GM12891 (cell line): ENCODE measurements at regions not wholly inside any gene's neighbourhood (a gene's known extent, or its start where the extent isn't known, plus 50 kb on each side); places are given as distances from the start of the nearest gene placed in this dataset.

Experiments used
- DNase-seq: peaks from one replicate; pipeline ENCODE4 v3.0.0; 2011; ENCODE audit warnings: low spot score; ENCODE audit not compliant: insufficient read length
- FAIRE-seq: peaks from 2 replicates; lab custom pipeline; 2011; peaks lifted over from hg19 to GRCh38; lab: Jason Lieb, UNC
- PAX5 ChIP-seq: IDR thresholded peaks from 2 replicates; pipeline ENCODE4 v1.6.1; 2011; ENCODE audit warnings: low read length, moderate library complexity, mild to moderate bottlenecking; ENCODE audit not compliant: insufficient read depth, severe bottlenecking
- POLR2A ChIP-seq: IDR thresholded peaks from 2 replicates; pipeline ENCODE4 v1.6.1; 2011; ENCODE audit warnings: low read depth, low read length, control low read depth
- POLR2AphosphoS5 ChIP-seq: IDR thresholded peaks from 2 replicates; pipeline ENCODE4 v1.6.1; 2011; ENCODE audit warnings: low read depth, low read length, control low read depth
- POU2F2 ChIP-seq: IDR thresholded peaks from 2 replicates; pipeline ENCODE4 v1.6.1; 2011; ENCODE audit warnings: low read depth, mild to moderate bottlenecking, control low read depth, low read length, moderate library complexity
- SPI1 ChIP-seq: IDR thresholded peaks from 2 replicates; pipeline ENCODE4 v1.6.1; 2011; ENCODE audit warnings: low read depth, low read length, control low read depth
- TAF1 ChIP-seq: IDR thresholded peaks from 2 replicates; pipeline ENCODE4 v1.6.1; 2011; ENCODE audit warnings: low read depth, low read length, control low read depth

GRCh38 chr14:104356020-104356737, 217.8 kb downstream of the KIF26A start:
- TF ChIP-seq TAF1, result no peak
- TF ChIP-seq SPI1, result no peak
- TF ChIP-seq POU2F2, result no peak
- TF ChIP-seq PAX5, result no peak
- no peak for TF ChIP-seq POLR2A
- TF ChIP-seq POLR2AphosphoS5, result no peak
- DNase-seq (no peak), FAIRE-seq (no peak)

GRCh38 chr14:104356738-104357688, 218.6 kb downstream of the KIF26A start:
- no peak for TF ChIP-seq TAF1
- no peak for TF ChIP-seq POLR2AphosphoS5
- TF ChIP-seq POLR2A, result no peak
- no peak for TF ChIP-seq POU2F2
- TF ChIP-seq SPI1, result no peak
- TF ChIP-seq PAX5, result no peak
- DNase-seq, result no peak
- FAIRE-seq, result no peak

- TF ChIP-seq POU2F2, result no peak
- TF ChIP-seq PAX5, result no peak
- no peak for TF ChIP-seq TAF1
- no peak for TF ChIP-seq POLR2A
- TF ChIP-seq POLR2AphosphoS5, result no peak
- TF ChIP-seq SPI1, result no peak
- FAIRE-seq (no peak), DNase-seq (no peak)
Observed at GRCh38 chr14:104357689-104358527, 219.5 kb downstream of the KIF26A start.

- FAIRE-seq, result no peak
- TF ChIP-seq POU2F2 (no peak), TAF1 (no peak), PAX5 (no peak), POLR2A (no peak), SPI1 (no peak), POLR2AphosphoS5 (no peak)
- DNase-seq, result no peak
Observed at GRCh38 chr14:104358528-104359300, 220.3 kb downstream of the KIF26A start.

GRCh38 chr14:104359301-104359968, 220.1 kb upstream of the C14orf180 start:
- FAIRE-seq (no peak), DNase-seq (no peak)
- TF ChIP-seq TAF1, result no peak
- TF ChIP-seq POLR2A, result no peak
- no peak for TF ChIP-seq PAX5
- TF ChIP-seq POLR2AphosphoS5, result no peak
- no peak for TF ChIP-seq POU2F2
- no peak for TF ChIP-seq SPI1

- FAIRE-seq (no peak), DNase-seq (no peak)
- no peak for TF ChIP-seq PAX5
- no peak for TF ChIP-seq POLR2AphosphoS5
- TF ChIP-seq TAF1, result no peak
- no peak for TF ChIP-seq SPI1
- TF ChIP-seq POLR2A, result no peak
- TF ChIP-seq POU2F2, result no peak
Observed at GRCh38 chr14:104359969-104360442, 219.6 kb upstream of the C14orf180 start.

GRCh38 chr14:104360501-104360900, 219.1 kb upstream of the C14orf180 start:
- no peak for DNase-seq
- TF ChIP-seq POLR2A (no peak), PAX5 (no peak), POU2F2 (no peak), TAF1 (no peak), POLR2AphosphoS5 (no peak), SPI1 (no peak)
- no peak for FAIRE-seq

GRCh38 chr14:104361101-104361591, 218.4 kb upstream of the C14orf180 start:
- DNase-seq, result no peak
- FAIRE-seq, result no peak
- no peak for TF ChIP-seq TAF1
- TF ChIP-seq POLR2A, result no peak
- TF ChIP-seq SPI1, result no peak
- no peak for TF ChIP-seq POLR2AphosphoS5
- no peak for TF ChIP-seq POU2F2
- no peak for TF ChIP-seq PAX5
